Stomach (tissue), 4 donors: ENCODE measurements at regions not wholly inside any gene's neighbourhood (a gene's known extent, or its start where the extent isn't known, plus 50 kb on each side); places are given as distances from the start of the nearest gene placed in this dataset.

Experiments used
- EP300 ChIP-seq: sonication (generic); formaldehyde crosslinking; IDR thresholded peaks from one replicate; pipeline ENCODE4 v1.6.1; 2017; ENCODE audit warnings: antibody characterized with exemption
- POLR2A ChIP-seq, 4 donors: fragments of 450-650 bp; IDR thresholded peaks; one replicate each; pipeline ENCODE4 v1.6.1; 2016; ENCODE audit warnings: antibody characterized with exemption in 4 of 4, control low read depth in 2 of 4, mild to moderate bottlenecking in 1 of 4, moderate library complexity in 1 of 4
- POLR2AphosphoS5 ChIP-seq, 3 donors: sonication (generic); formaldehyde crosslinking; IDR thresholded peaks; one replicate each; pipeline ENCODE4 v1.6.1; 2016; ENCODE audit warnings: antibody characterized with exemption in 3 of 3
- TF ChIP-seq, protein P1 (sequence below), 7 experiments: fragments of 450-650 bp in 4 of 7; fragments of 200-600 bp in 3 of 7; sonication (generic) in 3 of 7; IDR thresholded peaks; one replicate each; pipeline ENCODE4 v1.5.1; 2016 to 2019; ENCODE audit warnings: antibody characterized with exemption in 7 of 7, control low read depth in 2 of 7, mild to moderate bottlenecking in 1 of 7

DNA sequence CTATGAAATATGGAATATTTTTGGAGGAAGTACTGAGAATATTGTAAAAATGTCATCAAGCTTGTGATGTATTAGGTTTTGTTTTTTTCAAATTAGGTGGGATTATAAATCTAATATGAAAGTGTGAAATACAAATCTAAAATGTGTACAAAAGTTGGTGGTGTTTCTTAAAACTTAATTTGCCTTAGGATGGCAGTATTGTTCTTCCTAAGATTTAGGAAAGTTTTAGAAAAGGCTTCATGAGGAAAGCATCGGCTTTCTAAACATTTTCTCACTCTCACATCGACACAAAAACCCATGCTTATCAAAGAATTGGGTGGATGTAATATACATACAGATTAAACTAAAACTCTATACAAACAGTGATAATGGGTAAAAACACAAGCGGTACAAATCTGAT, 972.0 kb upstream of the PCDH20 start:
- TF ChIP-seq, protein P1, sequence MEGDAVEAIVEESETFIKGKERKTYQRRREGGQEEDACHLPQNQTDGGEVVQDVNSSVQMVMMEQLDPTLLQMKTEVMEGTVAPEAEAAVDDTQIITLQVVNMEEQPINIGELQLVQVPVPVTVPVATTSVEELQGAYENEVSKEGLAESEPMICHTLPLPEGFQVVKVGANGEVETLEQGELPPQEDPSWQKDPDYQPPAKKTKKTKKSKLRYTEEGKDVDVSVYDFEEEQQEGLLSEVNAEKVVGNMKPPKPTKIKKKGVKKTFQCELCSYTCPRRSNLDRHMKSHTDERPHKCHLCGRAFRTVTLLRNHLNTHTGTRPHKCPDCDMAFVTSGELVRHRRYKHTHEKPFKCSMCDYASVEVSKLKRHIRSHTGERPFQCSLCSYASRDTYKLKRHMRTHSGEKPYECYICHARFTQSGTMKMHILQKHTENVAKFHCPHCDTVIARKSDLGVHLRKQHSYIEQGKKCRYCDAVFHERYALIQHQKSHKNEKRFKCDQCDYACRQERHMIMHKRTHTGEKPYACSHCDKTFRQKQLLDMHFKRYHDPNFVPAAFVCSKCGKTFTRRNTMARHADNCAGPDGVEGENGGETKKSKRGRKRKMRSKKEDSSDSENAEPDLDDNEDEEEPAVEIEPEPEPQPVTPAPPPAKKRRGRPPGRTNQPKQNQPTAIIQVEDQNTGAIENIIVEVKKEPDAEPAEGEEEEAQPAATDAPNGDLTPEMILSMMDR (IDR thresholded peaks at IDR 0.05), result no peak
- TF ChIP-seq POLR2A (IDR thresholded peaks at IDR 0.05) (no peak), POLR2AphosphoS5 (IDR thresholded peaks at IDR 0.05) (no peak), EP300 (no peak)
